Nephron progenitor cell (in vitro differentiated cells): ENCODE measurements at regions not wholly inside any gene's neighbourhood (a gene's known extent, or its start where the extent isn't known, plus 50 kb on each side); places are given as distances from the start of the nearest gene placed in this dataset.

Experiments
- DNase-seq: peaks from one replicate; pipeline ENCODE4 v3.0.0; 2021
- H3K27ac Mint-ChIP-seq: 2 replicates; pipeline ENCODE4 v1.8.0; 2021; ENCODE audit warnings: mild to moderate bottlenecking, moderate library complexity, mixed read lengths
- H3K27me3 Mint-ChIP-seq: 2 replicates; pipeline ENCODE4 v1.8.0; 2021; ENCODE audit warnings: mild to moderate bottlenecking, low read depth, mixed read lengths; ENCODE audit not compliant: poor library complexity
- H3K36me3 Mint-ChIP-seq: 2 replicates; pipeline ENCODE4 v1.8.0; 2021; ENCODE audit warnings: low read depth, mixed read lengths
- H3K4me1 Mint-ChIP-seq: 2 replicates; pipeline ENCODE4 v1.8.0; 2021; ENCODE audit warnings: mixed read lengths
- H3K4me3 Mint-ChIP-seq: 2 replicates; pipeline ENCODE4 v1.8.0; 2021; ENCODE audit warnings: mild to moderate bottlenecking, moderate library complexity, mixed read lengths
- H3K9me3 Mint-ChIP-seq: 2 replicates; pipeline ENCODE4 v1.8.0; 2021; ENCODE audit warnings: mild to moderate bottlenecking, moderate library complexity, mixed read lengths
- CTCF ChIP-seq: fragments of 200-600 bp; sonication (generic); IDR thresholded peaks from 2 replicates; pipeline ENCODE4 v1.5.0; 2021; ENCODE audit warnings: antibody characterized with exemption

GRCh38 chr10:44850356-44850934 lies 60.7 kb upstream of the TMEM72 start:
- Mint-ChIP-seq H3K27ac (no peak overlapping the region), H3K4me1 (peaks cover 24% of the 10 kb centered on the region), H3K9me3 (peaks cover 11% of the 10 kb centered on the region), H3K36me3 (no peaks in the 10 kb centered on the region), H3K27me3 (peaks cover 27% of the 10 kb centered on the region), H3K4me3 (no peak overlapping the region)
- DNase-seq: no peak
- no peak for TF ChIP-seq CTCF

- H3K9me3 Mint-ChIP-seq: peaks cover 8% of the 10 kb centered on the region
- peaks cover 20% of the 10 kb centered on the region for H3K27me3 Mint-ChIP-seq
- no peak overlapping the region for H3K27ac Mint-ChIP-seq
- H3K4me1 Mint-ChIP-seq: peaks cover 30% of the 10 kb centered on the region
- H3K4me3 Mint-ChIP-seq: no peak overlapping the region
- H3K36me3 Mint-ChIP-seq: no peaks in the 10 kb centered on the region
- no peak for DNase-seq
- no peak for TF ChIP-seq CTCF
Measured at GRCh38 chr10:44851413-44851812, 59.7 kb upstream of the TMEM72 start.

- Mint-ChIP-seq H3K4me1 (peaks cover 30% of the 10 kb centered on the region), H3K4me3 (no peak overlapping the region), H3K9me3 (peaks cover 8% of the 10 kb centered on the region), H3K27me3 (peaks cover 20% of the 10 kb centered on the region), H3K36me3 (no peaks in the 10 kb centered on the region), H3K27ac (no peak overlapping the region)
- no peak for DNase-seq
- TF ChIP-seq CTCF: no peak
Measured at GRCh38 chr10:44851881-44852280, 59.3 kb upstream of the TMEM72 start.

GRCh38 chr10:44853148-44853734 lies 57.9 kb upstream of the TMEM72 start:
- Mint-ChIP-seq H3K36me3 (no peaks in the 10 kb centered on the region), H3K4me1 (peaks cover 41% of the 10 kb centered on the region), H3K27me3 (peaks cover 21% of the 10 kb centered on the region), H3K9me3 (peaks cover 4% of the 10 kb centered on the region), H3K27ac (no peak overlapping the region), H3K4me3 (no peak overlapping the region)
- no peak for DNase-seq
- no peak for TF ChIP-seq CTCF

GRCh38 chr10:44853796-44854195 lies 57.3 kb upstream of the TMEM72 start:
- no peak for TF ChIP-seq CTCF
- no peak overlapping the region for H3K4me3 Mint-ChIP-seq
- peaks cover 20% of the 10 kb centered on the region for H3K27me3 Mint-ChIP-seq
- H3K27ac Mint-ChIP-seq: no peak overlapping the region
- H3K4me1 Mint-ChIP-seq: peaks cover 41% of the 10 kb centered on the region
- no peaks in the 10 kb centered on the region for H3K36me3 Mint-ChIP-seq
- no peak for DNase-seq
- H3K9me3 Mint-ChIP-seq: peaks cover 4% of the 10 kb centered on the region
